ENCODE measurements at regions not wholly inside any gene's neighbourhood (a gene's known extent, or its start where the extent isn't known, plus 50 kb on each side); places are given as distances from the start of the nearest gene placed in this dataset.

DNA sequence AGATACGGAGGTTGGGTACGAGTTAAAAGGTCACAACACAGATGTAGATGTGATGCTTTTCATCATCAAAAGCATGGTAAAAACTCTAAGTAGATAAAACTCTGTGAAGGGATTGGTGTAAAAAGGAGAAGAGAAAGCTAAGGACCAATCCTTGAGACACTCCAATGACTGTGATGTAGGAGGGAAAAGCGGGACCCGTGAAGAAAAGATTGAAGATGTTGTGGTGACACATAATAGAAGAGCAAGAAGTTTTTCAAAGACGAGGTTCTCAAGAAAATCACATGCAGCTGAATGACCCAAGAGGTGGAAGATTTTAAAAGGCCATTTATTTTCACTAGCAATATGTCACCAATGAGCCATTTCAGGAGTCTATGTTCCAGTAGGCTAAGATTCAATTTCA is 179.5 kb downstream of the MRPL39 start:
- TF ChIP-seq, protein P1, sequence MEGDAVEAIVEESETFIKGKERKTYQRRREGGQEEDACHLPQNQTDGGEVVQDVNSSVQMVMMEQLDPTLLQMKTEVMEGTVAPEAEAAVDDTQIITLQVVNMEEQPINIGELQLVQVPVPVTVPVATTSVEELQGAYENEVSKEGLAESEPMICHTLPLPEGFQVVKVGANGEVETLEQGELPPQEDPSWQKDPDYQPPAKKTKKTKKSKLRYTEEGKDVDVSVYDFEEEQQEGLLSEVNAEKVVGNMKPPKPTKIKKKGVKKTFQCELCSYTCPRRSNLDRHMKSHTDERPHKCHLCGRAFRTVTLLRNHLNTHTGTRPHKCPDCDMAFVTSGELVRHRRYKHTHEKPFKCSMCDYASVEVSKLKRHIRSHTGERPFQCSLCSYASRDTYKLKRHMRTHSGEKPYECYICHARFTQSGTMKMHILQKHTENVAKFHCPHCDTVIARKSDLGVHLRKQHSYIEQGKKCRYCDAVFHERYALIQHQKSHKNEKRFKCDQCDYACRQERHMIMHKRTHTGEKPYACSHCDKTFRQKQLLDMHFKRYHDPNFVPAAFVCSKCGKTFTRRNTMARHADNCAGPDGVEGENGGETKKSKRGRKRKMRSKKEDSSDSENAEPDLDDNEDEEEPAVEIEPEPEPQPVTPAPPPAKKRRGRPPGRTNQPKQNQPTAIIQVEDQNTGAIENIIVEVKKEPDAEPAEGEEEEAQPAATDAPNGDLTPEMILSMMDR (IDR thresholded peaks at IDR 0.05): no peak
- TF ChIP-seq POLR2A (IDR thresholded peaks at IDR 0.05) (no peak), POLR2AphosphoS5 (IDR thresholded peaks at IDR 0.05; ENCODE audit: insufficient read depth in 1 of 2, low read depth in 1 of 2) (no peak)

All from vagina (tissue), 2 donors.